Right kidney (tissue), 1 donor: ENCODE measurements at regions not wholly inside any gene's neighbourhood (a gene's known extent, or its start where the extent isn't known, plus 50 kb on each side); places are given as distances from the start of the nearest gene placed in this dataset.

Experiments used
- DNase-seq: peaks from one replicate; pipeline ENCODE4 v3.0.0-alpha.2; 2016

- DNase-seq: no peak
Measured at GRCh38 chr4:129899849-129900248, 803.9 kb downstream of the C4orf33 start.

DNA sequence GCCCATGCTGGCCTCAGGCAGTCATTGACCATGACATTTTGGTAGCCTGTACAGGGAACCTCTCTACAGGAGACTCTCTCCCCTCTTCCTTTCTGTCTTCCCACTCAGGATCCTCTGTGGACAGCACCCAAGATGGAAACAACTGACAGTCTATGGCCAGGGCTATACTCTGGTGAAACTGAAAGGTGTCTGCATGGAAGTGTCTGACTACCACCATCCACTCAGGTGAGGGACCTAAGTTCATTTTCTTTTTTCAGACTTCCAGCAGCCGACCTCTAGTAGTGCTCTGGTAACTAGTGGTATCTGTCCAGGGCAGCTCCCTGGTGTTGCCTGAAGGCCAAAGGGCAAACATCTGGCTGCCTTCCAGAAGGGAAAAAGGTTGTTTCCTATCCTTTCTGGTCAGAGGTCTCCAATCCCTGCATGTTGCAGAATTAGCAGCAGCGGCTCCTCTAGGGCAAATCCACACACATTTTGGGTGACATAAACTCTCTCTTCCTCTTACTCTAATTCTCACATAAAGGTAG lies 804.5 kb downstream of the C4orf33 start:
- no peak for DNase-seq

- DNase-seq: no peak
Measured at GRCh38 chr4:129901205-129901604, 805.3 kb downstream of the C4orf33 start.

- no peak for DNase-seq
Measured at GRCh38 chr4:129903861-129904260, 807.9 kb downstream of the C4orf33 start.

GRCh38 chr4:129905256-129905655 lies 809.3 kb downstream of the C4orf33 start:
- no peak for DNase-seq

DNA sequence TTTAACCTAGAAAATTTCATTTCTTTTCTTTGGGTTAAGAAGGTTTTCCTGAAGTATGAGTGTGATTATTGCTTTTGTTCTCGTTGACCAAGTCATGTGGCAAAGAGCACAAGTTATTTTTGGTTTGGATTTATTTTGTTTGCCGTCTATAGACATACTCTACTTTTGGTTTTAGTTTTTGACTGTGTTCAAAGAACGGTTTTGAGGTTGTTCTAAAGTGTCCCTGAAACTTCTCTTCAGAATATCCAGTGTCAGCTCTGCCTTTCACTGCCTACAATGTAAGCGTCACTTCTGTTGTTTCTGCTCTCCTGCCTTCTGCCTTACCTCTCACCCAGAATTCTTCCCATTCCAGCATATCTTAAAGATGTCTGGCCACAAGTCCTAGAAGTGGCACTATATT lies 812.2 kb downstream of the C4orf33 start:
- DNase-seq: no peak

- DNase-seq: no peak
Measured at GRCh38 chr4:129916991-129917390, 821.0 kb downstream of the C4orf33 start.

DNA sequence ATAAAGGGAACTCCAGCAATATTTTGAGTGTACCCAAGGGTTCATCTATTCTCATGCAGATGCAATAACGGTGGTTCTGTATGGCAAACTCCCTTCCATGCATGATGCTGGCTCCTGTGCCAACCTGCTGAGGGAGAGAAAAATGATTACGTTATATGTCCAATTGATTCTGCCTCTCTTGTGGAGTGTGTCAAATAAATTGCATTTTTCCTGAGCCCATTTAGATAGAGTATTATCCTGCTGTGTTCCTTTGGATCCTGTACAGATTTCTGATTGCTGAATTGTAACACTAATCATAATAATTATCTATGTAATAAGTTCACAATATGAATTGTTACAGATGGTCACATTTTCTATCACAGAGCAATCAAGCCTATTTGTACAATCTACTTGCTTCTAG lies 821.7 kb downstream of the C4orf33 start:
- DNase-seq: no peak

GRCh38 chr4:129926936-129927335 lies 831.0 kb downstream of the C4orf33 start:
- DNase-seq: no peak

GRCh38 chr4:129929052-129929451 lies 833.1 kb downstream of the C4orf33 start:
- no peak for DNase-seq

DNA sequence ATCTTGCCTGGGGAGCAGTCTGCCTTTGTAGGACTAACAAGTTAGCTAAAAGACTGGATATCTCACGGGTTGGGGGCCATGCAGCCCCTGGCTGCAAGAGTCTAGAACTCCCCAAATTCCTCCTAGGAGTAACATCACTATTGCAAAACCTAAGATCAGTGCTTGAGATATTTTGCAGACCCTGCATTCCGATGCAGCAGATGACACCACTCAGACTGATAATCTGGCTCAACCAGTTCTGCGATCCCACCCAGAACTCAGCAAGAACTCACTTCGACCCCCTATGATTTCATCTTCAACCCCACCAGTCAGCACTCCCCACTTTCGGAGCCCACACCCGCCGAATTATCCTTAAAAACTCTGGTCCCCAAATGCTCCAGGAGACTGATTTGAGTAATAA lies 834.0 kb downstream of the C4orf33 start:
- no peak for DNase-seq

DNA sequence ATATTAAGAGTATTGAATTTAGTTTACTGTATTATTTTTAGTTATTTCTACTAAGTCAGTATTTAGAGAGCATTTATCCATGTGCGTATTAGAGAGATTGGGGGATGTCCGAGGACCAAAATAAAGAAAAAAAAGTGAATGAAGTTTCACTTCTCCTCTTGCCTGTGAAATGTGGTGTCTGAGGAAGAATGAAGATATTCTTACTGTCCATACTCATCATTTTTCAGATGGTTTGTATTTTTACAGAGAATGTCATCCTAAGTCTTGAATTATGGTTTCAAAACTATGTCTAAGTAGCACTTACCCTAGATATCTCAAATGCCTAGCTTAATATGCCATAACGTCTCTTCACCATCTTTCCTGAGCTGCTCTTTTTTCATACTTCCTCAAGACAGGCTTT lies 854.3 kb downstream of the C4orf33 start:
- no peak for DNase-seq

DNA sequence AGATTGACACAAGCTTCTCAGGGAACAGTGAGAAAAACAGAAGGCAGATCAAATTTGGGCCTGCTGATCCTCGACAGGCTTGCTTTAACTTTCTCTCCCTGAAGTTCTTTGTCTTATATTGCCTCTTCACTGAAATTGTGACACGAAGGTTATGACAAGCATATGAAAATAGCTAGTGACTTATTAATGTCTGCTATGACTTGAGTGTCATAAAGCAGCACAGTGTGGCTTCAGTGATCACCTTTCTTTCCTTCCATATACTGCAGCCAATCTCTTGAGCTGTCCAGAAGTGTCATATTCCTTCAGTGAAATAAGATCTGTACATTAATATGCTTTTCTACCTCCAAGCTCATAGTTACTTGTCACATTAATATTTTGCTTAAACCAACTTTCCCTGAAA lies 870.2 kb downstream of the C4orf33 start:
- DNase-seq: no peak

- DNase-seq: no peak
Measured at GRCh38 chr4:129968366-129968765, 872.4 kb downstream of the C4orf33 start.

DNA sequence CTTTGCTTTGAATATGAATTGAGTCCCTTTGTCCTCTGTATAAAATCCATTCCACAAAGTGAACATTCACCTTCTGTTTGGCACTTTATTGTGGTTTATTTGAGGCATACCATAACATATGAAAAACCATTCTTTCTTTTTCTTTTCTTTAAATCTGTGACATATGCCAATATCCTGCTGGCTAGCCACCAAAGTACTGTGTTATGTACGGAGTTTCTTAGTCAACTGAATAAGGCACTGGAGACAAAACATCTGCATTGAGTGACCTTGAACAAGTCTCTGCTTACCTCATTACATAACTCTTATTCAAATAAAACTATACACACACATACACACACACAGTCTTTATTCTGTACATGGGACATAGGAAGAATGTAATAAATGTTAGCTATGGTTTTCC lies 872.8 kb downstream of the C4orf33 start:
- no peak for DNase-seq

- DNase-seq: no peak
Measured at GRCh38 chr4:129970801-129971200, 874.8 kb downstream of the C4orf33 start.

- DNase-seq: no peak
Measured at GRCh38 chr4:129971419-129971818, 875.5 kb downstream of the C4orf33 start.

DNA sequence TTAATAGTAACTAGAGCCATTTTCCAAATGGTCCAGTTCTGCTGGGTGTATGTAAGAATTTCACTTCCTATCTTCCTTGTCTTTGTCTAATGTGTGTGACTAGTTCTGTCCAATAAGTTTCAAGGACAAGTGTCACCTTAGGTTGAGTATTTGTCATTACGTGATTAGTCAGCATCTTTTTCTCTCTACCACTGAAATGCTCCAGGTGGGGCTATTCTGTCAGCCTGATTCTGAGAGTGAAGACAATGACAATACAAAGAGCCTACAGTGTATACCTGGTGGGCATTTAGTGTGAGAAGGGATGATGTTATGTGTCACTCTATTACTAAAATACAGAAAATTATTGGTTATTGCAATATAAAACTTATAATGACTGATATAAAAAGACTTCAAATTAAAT lies 876.3 kb downstream of the C4orf33 start:
- DNase-seq: no peak

DNA sequence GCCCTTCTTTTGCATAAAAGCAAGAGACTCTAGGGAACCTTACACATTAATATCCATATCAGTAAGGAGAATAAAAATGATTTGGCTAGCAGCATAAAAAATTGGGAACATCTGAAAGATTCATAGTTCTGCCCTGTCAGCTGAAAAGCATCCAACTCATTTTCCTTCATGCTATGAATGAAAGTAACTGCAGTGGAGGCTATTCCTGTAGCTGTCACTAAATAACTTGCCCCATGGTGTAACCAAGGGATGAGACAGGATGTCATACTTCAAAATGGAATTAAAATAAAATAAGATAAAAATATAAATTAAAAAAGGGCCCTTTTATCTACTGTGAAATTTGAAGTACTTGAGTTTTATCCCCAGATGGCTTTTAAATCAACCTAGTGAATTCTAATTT lies 878.8 kb downstream of the C4orf33 start:
- no peak for DNase-seq

GRCh38 chr4:129978315-129978714 lies 882.4 kb downstream of the C4orf33 start:
- DNase-seq: no peak

DNA sequence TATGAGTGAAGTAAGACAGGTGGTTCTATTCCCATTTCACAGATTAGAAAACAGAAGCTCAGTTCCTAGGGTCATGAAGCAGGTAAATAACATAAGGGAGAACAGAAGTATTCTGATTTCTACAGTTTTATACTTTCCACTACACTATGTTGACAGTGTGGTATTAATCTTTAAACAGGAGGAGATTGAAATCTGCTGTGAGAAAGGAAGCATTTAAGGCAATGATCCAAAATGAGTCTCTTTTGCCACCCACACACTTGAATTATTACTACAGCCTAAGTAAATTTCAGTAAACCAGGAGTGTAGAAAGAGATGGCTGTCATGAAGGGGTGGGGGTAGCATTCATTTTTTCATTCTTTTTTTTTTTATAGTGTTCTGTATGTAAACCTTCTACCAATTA lies 893.0 kb downstream of the C4orf33 start:
- no peak for DNase-seq

GRCh38 chr4:129994715-129995114 lies 898.8 kb downstream of the C4orf33 start:
- no peak for DNase-seq

- no peak for DNase-seq
Measured at GRCh38 chr4:129998436-129999150, 902.6 kb downstream of the C4orf33 start.

DNA sequence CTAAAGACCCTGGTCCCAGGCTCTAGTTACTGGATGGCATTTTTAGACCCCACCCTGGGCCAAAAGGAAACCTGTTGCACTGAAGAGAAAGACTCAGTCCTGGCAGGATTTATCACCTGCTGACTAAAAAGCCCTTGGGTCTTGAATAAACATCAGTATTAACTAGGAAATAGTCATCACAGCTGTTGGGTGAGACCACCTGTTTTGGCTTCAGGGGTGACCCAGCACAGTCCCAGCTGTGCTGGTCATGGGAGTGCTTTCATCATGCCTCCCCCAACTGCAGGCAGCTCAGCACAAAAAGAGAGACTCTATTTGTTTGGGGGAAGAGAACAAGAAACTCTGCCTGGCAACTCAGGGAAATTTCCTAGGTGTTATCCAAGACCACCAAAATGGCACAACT lies 903.2 kb downstream of the C4orf33 start:
- no peak for DNase-seq

DNA sequence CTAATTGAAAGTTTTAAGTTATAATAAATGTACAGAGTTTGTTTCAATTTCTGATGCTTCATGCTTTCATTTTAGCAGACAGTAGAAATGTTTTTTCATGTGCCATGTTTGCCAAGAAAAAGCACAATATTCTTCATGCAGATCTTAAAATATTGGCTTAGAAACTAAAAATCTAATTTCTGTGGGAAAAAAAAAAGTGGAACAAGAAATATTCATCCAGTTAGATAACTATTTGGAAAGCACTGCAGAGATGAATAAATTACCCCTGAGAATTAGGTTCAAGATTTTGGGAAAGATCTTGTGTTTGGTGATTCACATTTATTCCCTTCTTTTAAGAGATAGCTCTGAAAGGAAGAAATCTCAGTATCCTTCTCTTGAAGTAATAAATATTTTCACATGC lies 912.5 kb downstream of the C4orf33 start:
- DNase-seq: no peak
